Muscle of leg (tissue), 3 donors: ENCODE measurements at regions not wholly inside any gene's neighbourhood (a gene's known extent, or its start where the extent isn't known, plus 50 kb on each side); places are given as distances from the start of the nearest gene placed in this dataset.

Experiments
- DNase-seq: peaks from one replicate; pipeline ENCODE4 v3.0.0; 2013
- H3K27ac ChIP-seq: one replicate; pipeline ENCODE4 v1.5.1; 2013; ENCODE audit warnings: mild to moderate bottlenecking, low read length, control low read depth
- H3K27me3 ChIP-seq: one replicate; pipeline ENCODE4 v1.6.1; 2013; ENCODE audit warnings: low read length; ENCODE audit not compliant: control insufficient read depth, insufficient read depth
- H3K36me3 ChIP-seq: one replicate; pipeline ENCODE4 v1.6.1; 2013; ENCODE audit warnings: low read length; ENCODE audit not compliant: control insufficient read depth, insufficient read depth
- H3K4me1 ChIP-seq: one replicate; pipeline ENCODE4 v1.6.1; 2013; ENCODE audit warnings: low read length; ENCODE audit not compliant: control insufficient read depth, insufficient read depth
- H3K4me3 ChIP-seq: one replicate; pipeline ENCODE4 v1.5.1; 2013; ENCODE audit warnings: low read length, control low read depth
- H3K9me3 ChIP-seq: replicated peaks from 2 replicates; pipeline ENCODE4 v1.6.1; 2013; ENCODE audit warnings: low read depth, low read length; ENCODE audit not compliant: control insufficient read depth
- WGBS: methylation state at CpG from one replicate; pipeline ENCODE4 v1.1.5; 2013; ENCODE audit warnings: missing lambda C conversion rate; ENCODE audit not compliant: insufficient coverage; 5-methylcytosine and 5-hydroxymethylcytosine counted together

GRCh38 chr9:107717529-107718314 lies 228.2 kb upstream of the KLF4 start:
- DNase-seq, result no peak
- H3K9me3 ChIP-seq, result no peaks in the 10 kb centered on the region
- H3K27ac ChIP-seq, result no peak overlapping the region
- no peaks in the 10 kb centered on the region for H3K27me3 ChIP-seq
- H3K4me1 ChIP-seq, result peaks cover 19% of the 10 kb centered on the region
- no peak overlapping the region for H3K4me3 ChIP-seq
- H3K36me3 ChIP-seq, result no peaks in the 10 kb centered on the region
- WGBS, result 90% methylated on average over 7 of the region's 9 CpGs

- H3K27ac ChIP-seq, result no peak overlapping the region
- 14% methylated on average over 1 of the region's 4 CpGs for WGBS
These were observed 226.2 kb upstream of the KLF4 start for GRCh38 chr9:107715740-107716139.

GRCh38 chr9:107713470-107713869 lies 223.9 kb upstream of the KLF4 start:
- Histone ChIP-seq H3K36me3 (no peaks in the 10 kb centered on the region), H3K4me3 (no peak overlapping the region), H3K4me1 (peaks cover 25% of the 10 kb centered on the region), H3K27ac (no peak overlapping the region), H3K9me3 (no peaks in the 10 kb centered on the region), H3K27me3 (no peaks in the 10 kb centered on the region)
- no peak for DNase-seq
- 100% methylated on average over 1 of the region's 4 CpGs for WGBS

More at GRCh38 chr9:107715740-107716139, 226.2 kb upstream of the KLF4 start:
- DNase-seq, result peak; percentile 69
- no peaks in the 10 kb centered on the region for H3K36me3 ChIP-seq
- H3K9me3 ChIP-seq, result no peaks in the 10 kb centered on the region
- no peak overlapping the region for H3K4me3 ChIP-seq
- peaks cover 25% of the 10 kb centered on the region for H3K4me1 ChIP-seq
- H3K27me3 ChIP-seq, result no peaks in the 10 kb centered on the region

GRCh38 chr9:107712390-107712789 lies 222.8 kb upstream of the KLF4 start:
- no peak for DNase-seq
- H3K4me1 ChIP-seq, result peaks cover 18% of the 10 kb centered on the region
- no peak overlapping the region for H3K27ac ChIP-seq
- H3K36me3 ChIP-seq, result no peaks in the 10 kb centered on the region
- WGBS, result 36% methylated on average over 2 of the region's 3 CpGs
- no peak overlapping the region for H3K4me3 ChIP-seq
- no peaks in the 10 kb centered on the region for H3K9me3 ChIP-seq
- H3K27me3 ChIP-seq, result no peaks in the 10 kb centered on the region

- Histone ChIP-seq H3K27ac (no peak overlapping the region), H3K36me3 (no peaks in the 10 kb centered on the region), H3K4me3 (no peak overlapping the region), H3K27me3 (no peaks in the 10 kb centered on the region), H3K4me1 (peaks cover 19% of the 10 kb centered on the region), H3K9me3 (no peaks in the 10 kb centered on the region)
- 0% methylated on average over 1 of the region's 6 CpGs for WGBS
- peak; percentile 75 for DNase-seq
These were observed 222.0 kb upstream of the KLF4 start for GRCh38 chr9:107711542-107711941.

- DNase-seq, result no peak
These were observed 221.4 kb upstream of the KLF4 start for GRCh38 chr9:107710953-107711352.

GRCh38 chr9:107710546-107710945 lies 221.0 kb upstream of the KLF4 start:
- WGBS, result no CpG with 5 or more reads among the region's 1 CpG
- H3K27me3 ChIP-seq, result no peaks in the 10 kb centered on the region
- no peak overlapping the region for H3K4me3 ChIP-seq
- H3K4me1 ChIP-seq, result peaks cover 13% of the 10 kb centered on the region
- no peak overlapping the region for H3K27ac ChIP-seq
- H3K9me3 ChIP-seq, result no peaks in the 10 kb centered on the region
- no peaks in the 10 kb centered on the region for H3K36me3 ChIP-seq
- DNase-seq, result no peak

More at GRCh38 chr9:107710953-107711352, 221.4 kb upstream of the KLF4 start:
- Histone ChIP-seq H3K36me3 (no peaks in the 10 kb centered on the region), H3K4me1 (peaks cover 17% of the 10 kb centered on the region), H3K27ac (no peak overlapping the region), H3K9me3 (no peaks in the 10 kb centered on the region), H3K4me3 (no peak overlapping the region), H3K27me3 (no peaks in the 10 kb centered on the region)
- 76% methylated on average over 2 of the region's 2 CpGs for WGBS

GRCh38 chr9:107708791-107709190 lies 219.2 kb upstream of the KLF4 start:
- no peak overlapping the region for H3K4me3 ChIP-seq
- H3K36me3 ChIP-seq, result no peaks in the 10 kb centered on the region
- no peak for DNase-seq
- no peaks in the 10 kb centered on the region for H3K9me3 ChIP-seq
- 90% methylated on average over 2 of the region's 2 CpGs for WGBS
- H3K27me3 ChIP-seq, result no peaks in the 10 kb centered on the region
- no peak overlapping the region for H3K27ac ChIP-seq
- peaks cover 8% of the 10 kb centered on the region for H3K4me1 ChIP-seq

GRCh38 chr9:107707915-107708441 lies 218.4 kb upstream of the KLF4 start:
- DNase-seq, result peak; percentile 45
- H3K4me1 ChIP-seq, result peaks cover 8% of the 10 kb centered on the region
- H3K9me3 ChIP-seq, result peaks cover under 1% of the 10 kb centered on the region
- H3K27ac ChIP-seq, result peak overlapping the region; percentile 47
- no peaks in the 10 kb centered on the region for H3K36me3 ChIP-seq
- no peaks in the 10 kb centered on the region for H3K27me3 ChIP-seq
- WGBS, result 87% methylated on average over 5 of the region's 7 CpGs
- H3K4me3 ChIP-seq, result no peak overlapping the region

- DNase-seq, result peak; percentile 56
- H3K4me1 ChIP-seq, result peaks cover 7% of the 10 kb centered on the region
- peak overlapping the region; percentile 47 for H3K27ac ChIP-seq
- no CpG with 5 or more reads among the region's 6 CpGs for WGBS
- H3K36me3 ChIP-seq, result no peaks in the 10 kb centered on the region
- peaks cover 3% of the 10 kb centered on the region for H3K9me3 ChIP-seq
- no peaks in the 10 kb centered on the region for H3K27me3 ChIP-seq
- no peak overlapping the region for H3K4me3 ChIP-seq
These were observed 217.9 kb upstream of the KLF4 start for GRCh38 chr9:107707428-107707837.
